ENCODE measurements at regions not wholly inside any gene's neighbourhood (a gene's known extent, or its start where the extent isn't known, plus 50 kb on each side); places are given as distances from the start of the nearest gene placed in this dataset.

DNA sequence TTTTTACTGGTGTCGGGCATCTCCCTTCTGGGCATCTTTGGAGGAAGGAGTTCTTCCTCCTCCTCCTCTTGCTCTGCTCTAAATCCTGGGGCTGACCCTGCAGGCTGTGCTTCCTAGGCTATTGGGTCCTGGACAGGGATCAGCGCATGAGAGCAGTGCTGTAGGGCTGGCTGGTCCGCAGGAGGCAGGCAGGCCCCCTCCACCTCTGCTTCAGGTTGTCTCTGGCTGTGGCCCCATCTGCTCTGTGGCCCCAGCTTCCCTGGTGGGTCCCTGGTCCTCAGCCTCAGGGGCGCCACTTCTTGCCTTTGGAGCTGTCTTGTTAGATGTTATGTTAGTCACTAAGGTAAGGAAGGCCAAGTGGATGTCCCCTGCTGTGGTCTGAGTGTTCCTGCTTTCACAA, 237.3 kb upstream of the PITRM1 start:
- no peak for DNase-seq (ENCODE audit: low spot score)

DNA sequence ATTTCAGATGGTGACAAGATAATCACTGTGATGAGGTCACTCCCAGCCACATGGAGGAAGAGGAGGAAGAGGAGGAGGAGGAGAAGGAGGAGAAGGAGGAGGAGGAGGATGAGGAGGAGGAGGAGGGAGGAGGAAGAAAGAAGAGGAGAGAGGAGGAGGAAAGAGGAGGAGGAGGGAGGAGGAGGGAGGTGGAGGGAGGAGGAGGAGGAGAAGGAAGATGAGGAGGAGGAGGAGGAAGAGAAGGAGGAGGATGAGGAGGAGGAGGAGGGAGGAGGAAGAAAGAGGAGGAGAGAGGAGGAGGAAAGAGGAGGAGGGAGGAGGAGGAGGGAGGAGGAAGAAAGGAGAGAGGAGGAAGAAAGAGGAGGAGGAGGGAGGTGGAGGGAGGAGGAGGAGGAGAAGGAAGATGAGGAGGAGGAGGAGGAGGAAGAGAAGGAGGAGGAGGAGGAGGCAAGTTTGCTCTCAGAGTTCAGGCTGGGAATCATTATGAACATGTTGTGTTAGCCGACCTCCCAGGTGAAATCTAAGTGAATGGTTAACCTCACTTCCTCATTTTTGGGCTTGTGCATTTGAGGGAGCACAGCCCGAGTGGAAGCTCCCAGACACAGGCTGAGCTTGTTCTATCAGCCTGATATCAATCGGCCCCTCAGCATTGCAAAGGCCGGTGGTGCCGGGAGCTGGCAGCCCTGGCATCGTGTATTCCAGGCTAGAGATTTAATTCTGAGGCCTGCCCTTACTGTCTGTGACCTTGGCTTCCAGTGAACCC, 236.2 kb upstream of the PITRM1 start:
- no peak for DNase-seq (ENCODE audit: low spot score)

DNA sequence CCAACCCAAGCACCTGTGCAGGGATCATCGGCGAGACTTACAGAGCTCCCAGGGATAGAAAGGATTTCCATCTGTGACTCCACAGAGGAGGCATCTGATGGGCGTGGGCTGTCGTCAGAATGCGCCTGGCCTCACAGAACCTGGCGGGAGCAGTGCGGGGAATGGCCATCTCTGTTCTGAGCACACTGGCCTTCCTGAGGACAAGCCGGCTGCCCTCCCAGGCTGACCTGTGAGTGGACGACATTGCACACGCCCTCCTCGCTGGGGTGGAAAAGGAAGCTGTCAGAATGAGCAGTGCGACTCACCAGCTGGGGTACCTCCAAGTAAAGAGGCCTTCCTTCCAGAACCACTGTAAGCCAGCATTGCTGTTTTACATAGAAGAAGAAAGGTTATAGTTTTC, 234.6 kb upstream of the PITRM1 start:
- no peak for DNase-seq (ENCODE audit: low spot score)

DNA sequence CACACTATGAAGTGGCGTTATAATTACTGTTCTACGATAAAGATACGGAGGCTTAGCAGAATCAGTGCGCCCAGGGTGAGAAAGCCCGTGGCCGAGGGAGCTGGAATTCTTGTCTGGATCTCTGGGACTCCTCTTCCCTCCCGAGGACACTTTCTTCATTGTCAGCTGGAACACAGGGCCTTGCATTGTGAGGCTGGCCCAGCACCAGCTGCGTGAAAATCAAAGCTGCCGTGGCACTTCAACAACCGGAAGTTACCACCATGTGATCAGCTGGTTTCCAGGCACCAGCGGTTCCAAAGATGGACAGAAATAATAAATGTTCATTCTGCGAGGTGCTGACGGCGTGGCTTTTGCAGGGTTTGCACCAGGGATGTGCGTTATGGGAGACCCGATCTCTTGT, 234.0 kb upstream of the PITRM1 start:
- DNase-seq (ENCODE audit: low spot score), result no peak

DNA sequence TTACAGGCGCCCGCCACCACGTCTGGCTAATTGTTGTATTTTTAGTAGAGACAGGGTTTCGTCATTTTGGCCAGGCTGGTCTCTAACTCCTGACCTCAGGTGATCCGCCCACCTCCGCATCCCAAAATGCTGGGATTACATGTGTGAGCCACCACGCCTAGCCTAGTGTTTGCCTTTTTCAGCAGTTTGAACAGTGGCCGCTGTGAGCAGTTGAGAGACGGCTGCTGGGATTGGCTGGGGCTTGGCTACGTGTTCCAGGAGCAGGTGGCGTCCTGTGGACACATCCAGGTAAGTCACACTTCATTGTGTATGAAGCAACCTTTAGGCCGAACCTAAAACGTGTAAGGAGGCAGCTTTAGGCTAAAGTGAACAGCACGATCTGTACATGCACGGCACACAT, 231.8 kb upstream of the PITRM1 start:
- no peak for DNase-seq (ENCODE audit: low spot score)

DNA sequence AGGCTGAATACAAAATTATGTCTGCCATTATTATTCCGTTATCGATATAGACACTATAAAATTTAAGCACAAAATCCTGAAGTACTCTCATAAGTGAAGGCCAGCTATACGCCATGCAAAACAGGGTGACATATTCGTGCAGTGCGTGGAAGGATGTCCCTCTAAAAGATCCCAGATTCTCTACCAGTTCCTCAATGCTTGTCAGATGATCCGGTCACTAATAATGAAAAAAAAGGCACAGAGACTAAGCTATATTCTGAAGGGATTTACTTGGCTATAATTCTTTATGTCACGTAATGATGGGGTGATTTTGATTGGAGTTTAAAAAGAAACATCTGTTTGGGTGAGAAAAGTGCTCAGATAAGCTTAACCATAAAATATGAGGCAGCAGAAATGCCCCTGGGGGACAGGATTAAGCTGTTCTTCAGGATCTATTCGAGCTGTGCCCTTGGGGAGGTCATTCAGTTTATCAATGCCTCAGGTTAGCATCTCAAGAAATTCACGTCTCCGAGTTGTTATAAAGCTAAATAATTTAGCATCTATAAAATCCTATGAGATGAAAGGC, 229.7 kb upstream of the PITRM1 start:
- DNase-seq (ENCODE audit: low spot score), result no peak

DNA sequence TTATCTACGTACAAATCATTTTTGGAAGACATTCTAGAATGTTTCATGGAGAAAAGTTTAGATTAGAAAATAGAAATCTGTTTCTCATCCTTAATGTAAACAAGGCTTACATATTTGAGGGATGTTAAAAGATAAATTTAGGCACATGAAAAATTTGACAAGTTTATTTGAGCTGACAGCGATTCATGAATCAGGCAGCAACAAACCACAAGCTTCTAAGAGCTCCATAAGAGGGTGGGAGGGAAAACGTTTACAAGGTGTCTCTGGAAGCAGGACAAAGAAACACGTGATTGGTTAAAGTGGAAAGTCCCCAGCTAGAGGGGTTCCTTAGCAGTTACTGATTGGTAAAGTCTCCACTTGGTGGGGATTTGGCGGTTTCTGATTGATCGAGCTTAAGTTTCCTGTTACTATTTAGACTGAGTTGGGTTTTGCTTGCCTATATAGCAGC, 228.9 kb upstream of the PITRM1 start:
- no peak for DNase-seq (ENCODE audit: low spot score)

DNA sequence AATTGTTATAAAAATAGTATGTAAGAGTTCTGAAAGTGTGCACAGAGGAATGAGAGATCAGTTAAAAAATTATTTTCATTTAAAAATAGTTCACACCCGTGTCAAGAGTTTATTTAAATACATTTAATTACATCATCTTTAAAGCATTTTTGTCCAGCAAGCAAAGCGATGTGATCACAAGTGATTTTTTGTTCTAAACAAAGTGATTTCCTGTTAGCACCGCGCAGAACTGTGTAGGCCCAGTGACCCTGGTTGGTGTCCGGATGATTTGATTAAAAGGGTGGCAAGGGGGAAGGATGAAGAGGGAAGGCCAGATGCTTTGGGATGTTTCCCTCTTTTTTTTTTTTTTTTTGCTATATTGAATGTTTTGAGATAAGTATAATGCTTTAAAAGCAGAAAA, 227.8 kb upstream of the PITRM1 start:
- DNase-seq (ENCODE audit: low spot score), result no peak

DNA sequence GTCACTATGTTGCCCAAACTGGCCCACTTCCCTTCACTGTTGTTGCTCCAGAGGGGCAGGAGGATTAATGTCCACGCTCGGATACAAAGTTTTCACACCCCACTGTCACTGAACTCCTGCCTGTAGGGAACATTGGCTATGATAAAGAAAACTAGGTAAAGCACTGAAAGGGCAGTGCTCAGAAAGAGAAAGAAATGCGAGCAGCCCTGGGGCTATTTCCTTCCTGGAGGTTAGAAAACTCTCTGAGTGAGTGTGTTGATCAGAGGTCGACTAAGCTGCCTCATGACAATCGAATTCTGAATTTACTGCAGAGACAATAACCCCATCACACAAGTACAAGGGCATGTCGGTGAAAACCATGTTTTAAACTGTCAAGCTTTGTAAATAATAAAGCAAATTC, 227.2 kb upstream of the PITRM1 start:
- DNase-seq (ENCODE audit: low spot score), result no peak

DNA sequence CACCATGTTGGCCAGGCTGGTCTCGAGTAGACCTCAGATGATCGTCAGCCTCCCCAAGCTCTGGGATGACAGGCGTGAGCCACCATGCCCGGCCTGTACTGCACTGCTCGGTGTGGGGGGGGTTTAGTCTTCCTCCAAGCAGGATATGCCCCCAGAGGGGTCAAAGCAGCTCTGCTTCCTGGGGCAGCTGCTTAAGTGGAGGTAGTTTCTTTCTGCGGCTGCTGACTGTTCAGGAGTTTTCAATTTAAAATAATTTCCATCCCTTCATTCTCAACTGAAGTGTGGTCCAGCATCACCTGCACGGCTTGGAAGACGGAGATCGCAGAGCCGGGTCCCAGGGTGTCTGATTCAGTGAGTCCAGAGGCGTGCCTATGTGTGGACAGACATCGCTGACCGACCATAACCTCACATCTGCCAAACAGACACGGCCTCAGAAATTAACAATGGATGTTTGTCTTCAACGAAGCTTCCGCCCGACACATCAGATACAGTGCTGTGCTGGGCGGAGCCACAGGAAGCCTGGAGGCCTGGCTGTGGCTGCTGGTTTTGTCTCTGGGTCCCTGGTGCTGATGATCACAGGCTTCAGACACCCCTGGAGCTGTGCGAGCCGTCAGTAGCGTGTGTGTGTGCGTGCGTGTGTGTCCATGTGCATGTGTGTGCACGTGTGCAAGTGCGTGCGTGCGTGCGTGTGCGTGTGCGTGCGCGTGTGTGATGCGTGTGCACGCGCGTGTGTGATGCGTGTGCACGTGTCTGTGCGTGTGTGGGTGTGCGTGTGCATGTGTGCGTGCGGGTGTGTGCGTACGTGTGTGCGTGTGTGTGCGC, 226.5 kb upstream of the PITRM1 start:
- DNase-seq (ENCODE audit: low spot score), result no peak

DNA sequence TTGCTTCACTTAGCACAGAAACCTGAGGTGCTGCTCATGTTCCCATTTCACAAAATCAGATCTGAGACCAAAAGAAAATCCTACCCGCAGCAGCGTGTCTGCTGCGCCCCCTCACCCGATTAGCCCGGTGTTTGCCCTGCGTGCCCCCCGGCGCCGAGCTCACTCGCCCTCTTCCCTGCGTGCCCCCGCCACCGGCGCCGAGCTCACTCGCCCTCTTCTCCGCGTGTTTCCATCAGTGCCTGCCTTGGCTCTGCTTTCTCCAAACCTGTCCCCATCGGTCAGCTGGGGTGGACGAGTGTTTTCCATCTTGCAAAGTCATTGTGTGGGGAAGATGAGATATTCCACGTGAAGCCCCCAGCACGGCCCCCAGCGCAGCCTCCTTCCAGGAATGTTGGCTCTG, 225.3 kb upstream of the PITRM1 start:
- no peak for DNase-seq (ENCODE audit: low spot score)

DNA sequence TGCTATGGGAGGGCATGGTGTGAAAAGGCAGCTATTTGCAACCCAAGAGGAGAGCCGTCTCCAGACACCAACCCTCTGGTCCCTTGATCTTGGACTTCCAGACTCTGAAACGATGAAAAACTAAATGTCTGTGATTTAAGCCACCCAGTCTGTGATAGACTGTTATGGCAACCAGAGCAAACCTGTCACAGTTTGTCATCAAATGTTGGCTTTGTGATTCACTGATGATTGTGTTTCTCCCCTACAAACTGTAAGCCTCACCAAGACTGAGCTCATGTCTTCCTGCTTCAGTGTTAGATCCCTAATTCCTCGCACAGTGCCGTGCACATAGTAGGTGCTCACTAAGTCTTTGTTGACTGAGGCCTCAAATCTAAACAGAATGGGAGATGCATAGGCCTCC, 224.6 kb upstream of the PITRM1 start:
- DNase-seq (ENCODE audit: low spot score), result no peak

DNA sequence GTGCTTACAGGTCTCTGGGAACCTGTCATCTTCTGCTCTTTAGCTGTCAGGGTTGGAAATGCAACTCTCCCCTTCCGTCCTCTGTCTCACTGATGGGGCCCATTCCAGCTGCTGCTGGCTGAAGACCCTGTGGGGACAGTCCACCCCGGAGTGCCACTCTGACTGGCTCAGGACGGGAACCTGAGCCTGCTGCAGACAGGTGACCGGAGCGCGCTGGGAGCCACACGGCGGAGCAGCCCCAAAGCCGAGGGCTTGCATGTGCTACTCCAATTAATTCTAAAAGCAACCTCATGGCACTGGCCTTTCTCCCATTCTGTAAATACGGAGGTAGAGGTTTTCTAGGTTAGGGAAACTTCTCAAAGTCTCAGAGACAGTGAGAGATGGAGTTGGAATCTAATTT, 223.5 kb upstream of the PITRM1 start:
- DNase-seq (ENCODE audit: low spot score), result no peak

DNA sequence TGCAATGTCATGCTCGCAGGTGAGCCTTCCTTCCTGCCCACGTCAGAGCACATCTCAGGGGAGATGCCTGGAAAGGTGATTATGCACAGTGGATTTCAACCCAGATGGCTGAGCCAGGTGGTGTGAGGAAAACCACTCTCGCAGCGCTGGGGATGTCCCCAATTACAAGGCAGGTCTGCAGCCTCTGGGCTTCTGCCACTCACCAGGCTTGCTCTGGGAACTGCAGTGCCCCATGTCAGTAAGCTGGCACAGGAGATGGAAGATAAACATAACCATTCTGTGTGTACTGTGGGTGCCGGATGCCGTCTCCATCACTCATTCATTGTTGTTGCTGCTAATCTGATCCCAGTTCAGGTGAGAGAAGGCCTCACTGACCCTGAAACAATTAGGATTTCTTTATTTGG, 222.9 kb upstream of the PITRM1 start:
- no peak for DNase-seq (ENCODE audit: low spot score)

DNA sequence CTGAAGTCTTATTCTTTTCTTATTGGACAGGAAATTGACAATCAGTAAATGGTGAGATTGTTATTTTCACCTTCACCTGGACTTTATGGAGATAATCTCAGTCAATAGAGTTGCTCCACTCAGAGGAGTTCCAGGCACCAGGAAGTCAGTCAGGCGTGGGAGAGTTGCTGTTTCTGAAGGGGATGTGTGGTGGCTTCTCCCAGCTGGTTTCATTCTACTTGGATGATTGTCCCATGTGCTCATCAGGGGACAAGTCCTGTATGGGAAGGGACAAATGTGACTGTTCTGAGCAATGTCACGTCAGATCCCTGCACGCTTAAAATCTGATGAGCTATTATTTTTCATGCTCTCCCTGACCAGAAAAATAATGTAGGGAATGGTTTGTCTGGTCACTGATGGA, 222.5 kb upstream of the PITRM1 start:
- DNase-seq (ENCODE audit: low spot score), result no peak

DNA sequence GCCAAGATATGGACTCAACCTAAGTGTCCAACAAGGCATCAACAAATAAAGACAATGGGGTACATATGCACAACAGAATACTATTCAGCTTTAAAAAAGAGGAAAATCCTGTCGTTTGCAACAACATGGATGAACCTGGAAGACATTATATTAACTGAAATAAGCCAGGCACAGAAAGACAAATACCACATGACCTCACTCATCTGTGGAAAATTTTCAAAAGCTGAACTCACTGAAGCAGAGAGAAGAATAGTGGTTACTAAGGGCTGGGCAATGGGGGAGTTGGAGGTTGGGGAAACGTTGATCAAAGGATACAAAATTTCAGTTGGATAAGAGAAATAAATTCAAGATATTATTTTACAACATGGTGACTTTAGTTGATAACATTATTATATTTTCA, 221.4 kb upstream of the PITRM1 start:
- no peak for DNase-seq (ENCODE audit: low spot score)

DNA sequence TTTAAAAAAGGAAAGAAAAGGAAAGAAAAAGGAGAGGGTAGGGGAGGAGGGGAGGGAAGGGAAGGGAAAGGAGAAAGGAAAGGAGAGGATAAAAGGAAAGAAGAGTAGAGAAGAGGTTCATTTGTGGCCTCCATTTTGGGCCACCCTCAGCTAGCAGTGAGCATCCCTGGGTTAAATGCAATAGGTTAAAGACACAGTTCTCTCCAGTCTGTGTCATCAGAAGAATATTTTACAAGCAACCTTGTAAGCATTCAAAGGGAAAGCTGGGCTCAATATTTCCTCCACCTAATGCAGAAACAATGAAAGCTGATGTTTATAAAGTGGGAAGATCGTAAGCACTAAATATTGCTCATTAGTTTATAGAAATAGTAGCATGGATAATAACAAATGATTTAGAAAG, 219.1 kb upstream of the PITRM1 start:
- DNase-seq (ENCODE audit: low spot score), result no peak

DNA sequence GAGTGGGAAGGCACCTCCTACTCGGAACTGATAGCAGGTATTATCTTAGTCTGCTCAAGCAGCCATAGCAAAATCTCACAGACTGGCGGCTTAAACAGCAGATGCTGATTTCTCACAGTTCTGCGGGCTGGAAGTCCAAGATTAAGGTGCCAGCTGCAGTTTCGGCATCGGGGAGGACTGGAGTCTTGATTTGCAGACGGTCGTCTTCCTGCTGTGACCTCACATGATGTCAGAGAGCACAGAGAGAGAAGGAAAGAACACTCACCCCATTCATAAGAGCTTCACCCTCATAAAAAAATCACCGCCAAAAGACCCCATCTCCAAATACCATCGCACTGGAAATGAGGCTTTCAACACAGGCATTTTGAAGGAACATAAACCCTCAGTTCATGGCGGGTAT, 216.5 kb upstream of the PITRM1 start:
- no peak for DNase-seq (ENCODE audit: low spot score)

DNA sequence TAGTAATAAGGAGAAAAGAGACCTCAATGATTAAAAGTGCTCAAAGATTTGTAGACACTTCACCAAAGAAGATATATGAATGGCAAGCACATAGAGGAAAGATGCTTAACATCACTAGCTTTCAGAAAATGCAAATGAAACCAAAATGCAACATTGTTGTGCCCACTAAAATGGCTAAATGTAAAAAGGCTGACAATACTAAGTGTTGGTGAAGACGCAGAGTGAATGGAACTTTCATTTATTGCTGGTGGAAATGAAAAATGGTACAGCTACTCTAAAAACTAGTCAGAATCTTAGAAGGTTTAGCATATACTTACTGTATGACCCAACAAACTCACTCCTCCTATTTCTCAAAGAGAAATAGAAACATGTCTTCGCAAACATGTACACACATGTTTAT, 212.9 kb upstream of the PITRM1 start:
- DNase-seq (ENCODE audit: low spot score), result no peak

DNA sequence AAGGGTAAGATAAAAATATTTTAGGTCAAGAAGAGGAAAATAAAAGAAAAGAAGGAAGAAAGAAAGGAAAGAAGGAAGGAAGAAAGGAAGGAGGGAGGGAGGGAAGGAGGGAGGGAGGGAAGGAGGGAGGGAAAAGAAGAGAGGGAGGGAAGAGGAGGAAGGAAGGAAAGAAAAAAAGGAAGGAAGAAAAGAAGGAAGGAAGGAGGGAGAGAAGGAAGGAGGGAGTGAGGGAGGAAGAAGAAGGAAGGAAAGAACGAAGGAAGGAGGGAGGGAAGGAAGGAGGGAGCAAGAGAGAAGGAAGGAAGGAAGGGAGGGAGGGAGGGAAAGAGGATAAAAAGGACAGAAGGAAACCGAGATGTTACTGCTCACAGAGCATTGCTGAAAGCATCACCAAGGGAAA, 209.5 kb upstream of the PITRM1 start:
- no peak for DNase-seq (ENCODE audit: low spot score)

DNA sequence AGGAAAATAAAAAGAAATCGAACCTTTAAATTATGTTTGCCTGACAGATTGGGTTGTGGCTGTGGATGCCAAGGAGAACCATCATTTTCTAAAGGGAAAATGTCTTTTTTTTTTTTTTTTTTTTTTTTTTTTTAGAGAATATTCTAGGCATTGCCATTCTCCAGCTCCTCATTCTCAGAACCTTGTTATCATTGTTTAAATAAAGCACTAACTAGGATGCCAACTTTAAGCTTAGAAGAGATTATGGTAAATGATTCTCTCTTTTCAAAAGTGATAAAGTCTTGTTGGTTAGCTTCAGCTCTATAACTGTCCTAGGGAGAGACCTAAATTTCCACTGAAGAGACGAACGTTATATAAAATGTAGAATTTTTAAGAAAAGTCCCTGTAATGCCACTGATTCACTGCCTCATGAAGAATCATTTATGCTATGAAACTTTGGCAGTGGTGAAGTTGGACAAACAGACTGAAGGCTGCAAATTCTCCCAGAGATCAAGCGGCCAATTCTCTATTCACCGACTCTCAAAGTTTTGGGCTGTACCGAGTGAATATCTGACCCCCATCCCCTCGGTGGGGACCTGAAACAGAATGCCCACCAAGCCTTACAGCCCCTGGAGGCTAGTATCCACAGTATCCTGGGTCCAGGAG, 207.9 kb upstream of the PITRM1 start:
- no peak for DNase-seq (ENCODE audit: low spot score)

DNA sequence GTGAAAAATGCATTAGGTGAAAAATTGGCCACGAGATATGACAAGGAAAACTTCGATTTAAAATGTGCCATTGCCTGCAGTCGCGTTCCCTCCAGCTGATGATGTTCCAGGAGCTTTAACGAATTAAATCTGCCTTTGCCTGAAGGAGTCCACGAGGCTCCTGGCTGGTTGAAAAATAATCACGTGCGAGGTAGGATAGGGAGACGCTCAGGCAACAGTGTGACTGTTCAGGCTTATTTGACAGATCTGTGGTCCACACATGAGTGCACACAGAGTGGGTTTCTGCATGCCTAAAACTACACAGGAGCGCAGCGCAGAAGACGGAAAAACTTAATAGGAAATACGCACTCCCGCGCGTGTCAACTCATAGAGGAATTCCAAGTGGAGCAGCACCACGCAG, 204.0 kb upstream of the PITRM1 start:
- DNase-seq (ENCODE audit: low spot score), result no peak

DNA sequence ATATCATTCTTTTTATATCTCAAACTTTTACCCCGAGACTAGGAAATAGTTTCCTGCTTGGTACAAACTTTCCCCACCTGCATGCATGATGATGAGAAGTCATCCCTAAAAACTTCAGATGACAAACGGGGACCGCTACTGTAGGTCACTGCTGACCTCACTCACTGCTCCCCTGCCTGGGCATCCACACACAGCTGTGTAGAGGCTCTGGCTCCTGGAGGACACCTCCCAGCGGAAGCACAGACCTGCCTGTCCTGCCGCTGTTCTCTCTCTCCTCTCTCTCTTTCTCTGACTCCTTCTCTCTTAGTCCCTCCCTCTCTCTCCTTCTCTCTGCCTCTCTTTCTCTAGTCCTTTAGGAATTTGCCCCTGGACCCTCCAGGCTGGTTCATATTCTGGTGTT, 202.9 kb upstream of the PITRM1 start:
- no peak for DNase-seq (ENCODE audit: low spot score)
